Tongue (tissue), 1 donor: ENCODE measurements at regions not wholly inside any gene's neighbourhood (a gene's known extent, or its start where the extent isn't known, plus 50 kb on each side); places are given as distances from the start of the nearest gene placed in this dataset.
"Not testable (repeated sequence)": the region's sequence is repeated elsewhere in the genome, so short reads cannot be mapped to it uniquely, and the experiment has no call there.

Source experiments
- DNase-seq: peaks from one replicate; pipeline ENCODE4 v3.0.0-alpha.2; 2015

DNA sequence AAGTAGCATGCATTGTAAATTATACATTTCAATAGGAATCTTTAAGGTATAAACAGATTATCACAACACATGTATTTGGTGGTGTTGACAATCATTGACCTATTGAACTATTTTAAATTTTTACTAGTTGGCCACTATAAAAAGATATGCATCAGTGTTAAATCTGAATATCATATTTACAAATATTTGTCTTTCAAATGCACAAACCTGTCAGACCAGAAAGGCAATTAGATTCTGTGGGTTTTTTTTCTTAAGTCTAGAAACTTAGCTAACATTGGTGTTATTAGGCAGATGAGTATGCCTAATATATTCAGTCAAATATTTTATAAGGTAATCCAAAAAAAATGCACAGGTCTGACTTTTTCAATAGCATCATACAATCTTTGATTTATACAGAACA is 241.4 kb upstream of the DGKB start:
- DNase-seq = no peak

DNA sequence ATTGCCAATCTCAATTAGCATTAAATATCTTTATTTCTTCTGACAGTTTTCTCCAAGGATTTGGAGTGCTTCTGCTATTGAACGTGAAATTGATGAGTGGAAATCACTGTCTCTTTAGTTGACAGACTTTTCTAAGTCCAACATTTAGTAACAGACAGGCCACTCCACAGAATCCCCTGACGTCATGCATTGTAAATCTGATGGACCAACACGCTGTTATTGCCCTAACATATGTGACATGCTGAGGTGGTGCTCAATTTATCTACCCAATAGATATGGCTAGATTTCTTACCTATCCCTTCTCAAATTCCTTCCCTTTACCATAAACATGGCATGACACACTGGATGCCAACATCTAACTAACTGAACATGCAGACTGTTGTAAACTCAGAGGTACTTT is 240.6 kb upstream of the DGKB start:
- DNase-seq = no peak

DNA sequence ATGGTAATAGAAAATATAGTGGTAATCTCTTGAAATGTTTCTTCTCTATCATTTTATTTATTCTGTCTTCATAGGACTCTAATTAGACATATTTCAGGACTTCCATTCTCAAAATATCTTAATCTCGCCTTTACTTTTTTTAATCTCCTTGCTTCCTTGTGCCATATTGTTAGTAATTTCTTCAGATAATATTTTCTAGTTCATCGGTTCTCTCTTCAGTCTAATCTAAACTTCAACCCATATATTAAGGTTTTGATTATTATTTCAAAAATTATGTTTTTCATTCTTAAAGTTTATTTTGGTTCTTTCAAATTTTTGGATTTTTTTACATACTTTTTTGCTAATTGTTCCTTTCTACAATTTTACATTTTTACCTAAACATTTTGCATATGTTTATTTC is 237.9 kb upstream of the DGKB start:
- DNase-seq = no peak

DNA sequence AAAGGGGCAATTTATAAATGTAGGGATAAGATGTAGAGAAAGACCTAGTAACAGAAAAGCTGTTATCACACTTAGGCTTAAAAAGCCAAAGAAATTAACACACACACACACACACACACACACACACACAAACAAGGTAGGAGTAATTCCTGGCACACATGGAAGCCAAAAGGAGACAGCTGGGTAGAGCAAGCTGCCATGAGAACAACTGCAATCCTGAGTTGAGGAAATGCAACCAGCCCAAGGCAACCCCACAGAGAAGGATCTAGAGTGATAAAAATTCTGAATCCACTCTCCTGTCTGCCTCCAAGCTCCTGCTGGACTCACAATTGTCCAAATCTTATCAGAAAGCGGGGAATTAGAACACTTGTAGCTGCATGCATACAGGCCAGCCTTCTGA is 229.1 kb upstream of the DGKB start:
- no peak for DNase-seq

DNA sequence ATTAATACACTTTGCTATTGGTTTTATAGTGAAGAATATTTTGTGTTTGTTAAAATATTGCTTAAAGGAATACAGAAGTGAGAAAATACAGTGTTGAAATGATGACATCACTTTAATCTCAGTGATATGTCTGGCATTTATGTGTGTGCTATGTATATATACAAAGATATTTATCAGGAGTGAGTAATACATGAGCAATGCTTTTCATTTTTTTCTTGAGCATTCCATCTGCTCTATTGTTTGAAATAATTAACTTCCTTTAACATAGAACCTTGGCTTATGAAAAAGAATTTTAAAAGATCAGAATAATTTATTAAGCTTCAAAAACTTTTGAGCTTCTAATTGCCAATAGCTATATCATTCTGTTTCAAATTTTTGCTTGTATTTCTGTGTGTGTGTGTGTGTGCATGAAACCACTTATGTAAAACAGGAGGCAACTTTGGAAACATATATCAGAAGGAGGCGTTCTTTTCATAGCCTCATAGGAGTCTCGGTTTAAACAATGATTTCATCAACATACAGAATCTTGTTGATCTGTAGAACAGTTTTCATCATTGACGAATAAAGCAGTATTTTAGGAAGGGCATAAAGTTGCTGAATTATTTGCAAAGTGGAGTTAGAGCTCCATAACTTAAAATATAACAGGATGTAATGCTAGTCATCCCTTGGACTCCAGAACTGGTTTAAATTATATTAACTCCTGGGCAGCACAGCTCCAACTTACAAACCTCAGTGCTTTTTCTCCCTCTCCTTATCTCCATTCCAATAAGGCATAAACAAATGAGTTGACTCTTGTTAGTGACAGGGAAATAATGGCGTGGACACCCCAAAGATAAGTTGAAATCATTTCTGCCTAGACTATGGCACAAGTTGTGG is 228.4 kb upstream of the DGKB start:
- no peak for DNase-seq

DNA sequence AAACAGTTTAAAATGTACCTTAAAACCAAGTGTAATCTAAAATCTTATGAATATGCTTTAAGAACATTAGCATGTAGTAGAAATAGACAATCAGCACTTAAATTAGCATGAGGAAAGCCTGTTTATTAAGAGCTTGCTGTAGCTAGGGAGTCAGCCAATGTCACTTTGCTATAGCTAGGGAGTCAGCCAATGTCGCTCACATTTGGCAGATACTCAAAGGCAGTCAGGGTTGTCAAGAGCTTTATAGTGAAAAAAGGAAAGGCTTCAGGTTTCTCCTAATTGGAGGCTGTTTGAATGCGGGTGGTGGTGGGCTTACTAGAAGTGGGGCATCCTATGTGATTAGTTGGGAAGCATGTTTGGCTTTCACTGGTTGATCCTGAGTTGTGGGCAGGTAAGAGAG is 226.2 kb upstream of the DGKB start:
- DNase-seq = no peak

DNA sequence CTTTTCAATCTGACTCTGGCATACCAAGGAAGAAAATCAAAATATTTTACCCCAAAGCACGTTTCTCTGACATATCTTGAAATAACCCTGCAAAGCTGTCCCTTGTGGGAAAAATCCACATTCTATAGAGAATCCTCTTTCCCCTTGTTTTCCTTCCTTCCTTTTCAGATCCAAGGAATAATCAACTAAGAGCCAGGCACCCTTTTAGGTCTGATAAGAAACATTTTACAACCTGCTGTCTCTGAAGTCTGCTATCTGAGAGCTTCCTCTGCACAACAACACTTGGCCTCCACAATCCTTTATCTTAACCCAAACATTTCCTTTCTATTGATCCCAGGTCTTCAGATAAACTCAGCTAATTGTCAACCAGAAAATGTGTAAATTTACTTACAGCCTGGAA is 224.1 kb upstream of the DGKB start:
- DNase-seq = not testable (repeated sequence)

DNA sequence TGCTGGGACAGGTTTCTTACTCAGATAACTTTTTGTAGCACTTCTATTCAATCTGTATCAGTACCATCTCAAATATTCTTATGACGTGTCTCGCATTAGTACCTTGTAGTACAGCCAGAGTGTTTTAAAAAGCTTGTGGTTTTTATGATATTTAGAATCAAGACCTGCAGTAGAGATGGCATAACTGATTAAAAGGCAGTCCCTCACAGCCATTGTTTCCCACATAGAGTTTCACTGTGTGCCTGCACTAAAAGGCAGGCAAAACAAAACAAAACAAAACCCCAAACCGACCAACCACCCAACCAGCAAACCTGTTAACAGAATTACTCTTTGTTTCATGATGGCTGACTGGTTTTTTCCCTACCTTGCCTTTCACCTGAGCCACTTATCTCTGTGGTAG is 221.3 kb upstream of the DGKB start:
- DNase-seq = no peak

DNA sequence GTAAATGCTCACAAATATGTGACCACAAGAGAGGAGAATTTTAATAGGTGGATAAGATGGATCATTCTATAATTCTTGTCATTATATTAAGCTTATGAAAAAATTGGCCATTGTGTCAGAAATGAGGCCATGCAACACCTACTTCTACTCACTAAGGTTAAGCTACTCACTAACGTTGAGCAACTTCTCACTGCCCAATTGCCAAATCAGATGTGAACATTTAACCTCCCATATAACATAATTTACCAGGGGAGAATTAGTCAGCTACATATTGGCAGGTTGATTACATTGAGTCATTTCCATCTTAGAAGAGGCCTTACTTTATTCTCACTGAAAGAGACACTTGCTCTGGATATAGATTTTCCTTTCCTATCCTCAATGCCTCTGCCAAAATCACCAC is 211.2 kb upstream of the DGKB start:
- no peak for DNase-seq

DNA sequence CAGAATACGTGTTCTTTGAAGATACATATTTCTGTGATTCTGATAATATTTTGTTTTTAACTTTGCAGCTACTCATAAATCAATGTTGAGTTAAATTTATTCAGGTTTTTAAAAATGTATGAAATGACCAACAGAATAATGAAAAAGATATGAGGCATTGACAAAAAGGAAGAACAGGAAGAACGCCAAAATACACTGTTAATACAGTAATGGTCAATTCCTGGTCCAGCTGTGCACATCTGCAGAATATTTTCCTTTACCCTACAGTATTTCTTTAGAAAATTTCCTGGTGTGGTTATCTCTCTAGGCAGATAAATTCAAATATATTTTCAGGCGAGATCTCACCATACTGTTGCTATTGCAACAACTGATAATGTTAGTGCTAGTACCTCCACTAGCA is 203.2 kb upstream of the DGKB start:
- no peak for DNase-seq

DNA sequence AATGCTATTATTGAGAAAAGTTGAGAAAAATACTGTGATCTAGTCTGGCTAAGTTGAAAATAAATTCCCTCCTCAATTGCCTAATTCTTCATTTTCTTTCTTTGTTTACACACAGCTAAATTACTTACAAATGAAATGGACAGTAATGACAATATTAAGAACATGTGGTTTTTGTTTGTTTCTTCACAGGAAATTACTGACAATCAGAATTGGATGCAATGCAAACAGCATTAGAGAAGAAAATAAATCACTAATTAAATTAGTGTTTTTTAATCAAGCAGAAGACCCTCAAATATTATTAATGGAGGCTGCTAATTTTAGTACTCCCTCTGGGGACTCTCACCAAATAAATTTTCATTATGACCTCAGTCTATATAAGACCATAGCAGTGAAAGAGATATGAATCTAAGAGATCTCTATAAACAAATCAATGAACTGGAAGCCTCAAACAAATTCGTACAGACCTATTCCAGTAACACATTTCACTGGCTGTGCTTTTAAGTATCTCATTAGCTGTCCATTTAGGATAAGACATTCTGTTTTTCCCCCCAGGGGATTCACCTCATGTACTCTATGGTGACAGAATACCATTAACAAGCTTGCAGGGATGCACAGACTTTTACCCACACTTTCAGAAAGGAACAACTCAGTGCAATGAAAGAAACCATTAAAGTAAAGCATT is 202.0 kb upstream of the DGKB start:
- no peak for DNase-seq

DNA sequence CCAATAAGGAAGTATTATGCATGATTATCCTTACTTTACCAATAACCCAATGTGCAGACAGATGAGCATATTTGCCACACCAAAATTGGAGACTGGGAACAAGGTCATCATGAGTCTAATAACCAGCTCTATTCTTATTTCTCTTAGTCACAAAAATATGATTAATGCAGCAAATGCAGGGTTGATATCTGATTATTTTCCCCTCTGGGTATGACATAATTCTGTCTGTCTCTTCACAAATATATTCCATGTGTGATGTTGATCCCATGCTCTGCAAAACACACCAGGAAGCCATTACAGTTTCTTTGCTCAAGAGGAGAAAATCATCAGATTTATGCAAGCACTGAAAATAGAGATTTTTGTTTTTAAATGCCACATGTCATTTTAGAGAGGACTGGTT is 196.5 kb upstream of the DGKB start:
- DNase-seq = no peak

DNA sequence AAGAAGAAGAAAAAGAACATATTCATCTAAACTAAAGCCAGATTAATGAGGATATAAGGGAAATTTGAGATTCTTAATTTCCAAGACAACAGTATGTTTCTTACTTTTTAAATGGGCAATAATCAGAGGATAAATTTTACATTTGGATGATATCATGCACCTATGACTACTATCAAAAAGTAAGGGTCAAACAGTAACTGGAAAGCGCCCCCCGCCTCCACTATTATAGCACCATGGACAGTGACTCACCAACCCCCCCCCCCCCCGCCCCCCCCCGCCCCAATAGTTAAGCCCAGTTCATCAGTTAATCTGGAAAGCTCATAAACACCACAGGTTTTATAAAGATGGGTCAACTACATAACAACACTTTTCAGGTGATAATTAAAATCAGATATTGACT is 194.3 kb upstream of the DGKB start:
- no peak for DNase-seq

DNA sequence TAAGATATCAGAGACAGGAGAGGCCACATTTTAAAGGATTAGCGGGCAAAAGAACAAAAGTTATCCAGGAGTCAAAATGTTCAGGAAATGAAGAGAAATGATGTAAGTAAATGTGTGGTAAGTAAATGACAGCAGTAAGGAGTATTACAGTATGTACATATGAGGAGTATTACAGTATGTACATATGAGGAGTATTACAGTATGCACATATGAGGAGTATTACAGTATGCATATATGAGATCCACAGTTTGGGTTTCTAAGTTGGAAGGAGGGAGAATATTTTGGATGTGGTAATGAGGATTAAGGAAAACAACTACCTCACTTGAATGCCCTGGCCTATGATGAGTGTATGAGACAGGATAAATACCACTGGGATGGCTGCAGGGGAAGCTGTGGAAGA is 192.4 kb upstream of the DGKB start:
- DNase-seq = no peak

DNA sequence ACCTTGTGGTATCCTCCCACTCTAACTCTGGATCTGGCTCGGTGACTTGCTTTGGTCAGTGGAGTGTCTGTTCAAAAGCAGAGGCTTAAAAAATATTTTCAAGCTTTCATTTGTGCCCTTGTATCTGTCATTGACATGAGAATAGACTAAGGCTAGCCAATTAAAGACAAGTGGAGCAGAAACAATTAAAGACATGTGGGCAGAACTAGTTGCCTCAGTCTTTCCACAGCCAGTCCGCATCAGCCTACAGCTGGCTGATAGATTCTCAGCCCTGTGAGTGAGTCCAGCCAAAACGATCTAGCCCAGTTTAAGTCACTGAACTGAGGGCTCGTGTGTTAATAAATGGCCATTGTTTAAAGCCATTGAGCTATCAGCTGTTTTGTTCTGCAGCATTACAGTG is 185.2 kb upstream of the DGKB start:
- DNase-seq = no peak

DNA sequence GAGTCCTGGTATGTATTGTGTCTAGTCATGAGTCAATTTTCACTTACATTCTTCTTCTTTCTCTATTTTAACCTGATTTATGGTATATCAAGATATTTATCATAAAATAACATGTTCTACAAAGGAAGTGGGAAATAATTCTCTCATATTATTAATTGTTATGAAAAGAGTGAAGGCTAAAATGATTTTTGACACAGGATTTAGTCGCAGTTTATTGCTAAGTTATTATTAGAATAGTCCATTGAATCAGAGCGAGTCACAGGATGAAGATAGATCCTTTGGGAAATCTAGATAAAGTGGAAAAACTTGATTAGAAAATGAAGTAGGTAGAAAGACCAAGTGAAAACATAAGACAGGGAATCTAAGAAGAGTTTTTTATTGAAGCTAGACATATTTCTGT is 184.3 kb upstream of the DGKB start:
- no peak for DNase-seq

DNA sequence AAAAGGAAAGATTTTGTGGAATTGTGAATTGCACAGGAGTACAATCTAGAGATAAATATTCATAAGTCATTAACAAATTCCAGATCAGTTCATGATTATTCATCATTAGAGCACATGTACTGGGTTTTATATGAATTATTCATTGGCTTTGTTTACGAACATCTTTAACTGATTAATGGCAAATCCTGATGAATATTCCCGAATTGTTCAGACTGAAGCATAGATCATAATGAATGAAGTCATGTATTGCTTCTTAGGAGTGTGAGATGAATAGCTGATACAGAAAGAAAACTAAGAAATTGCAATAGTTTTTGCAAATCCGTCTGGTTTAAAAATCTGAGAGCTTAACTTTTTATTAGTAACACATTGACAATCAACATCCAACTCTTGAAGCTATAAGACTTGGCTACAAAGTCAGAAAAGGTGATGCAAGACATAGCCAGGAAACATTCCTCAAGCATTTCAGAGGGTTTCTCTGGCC is 183.6 kb upstream of the DGKB start:
- no peak for DNase-seq

DNA sequence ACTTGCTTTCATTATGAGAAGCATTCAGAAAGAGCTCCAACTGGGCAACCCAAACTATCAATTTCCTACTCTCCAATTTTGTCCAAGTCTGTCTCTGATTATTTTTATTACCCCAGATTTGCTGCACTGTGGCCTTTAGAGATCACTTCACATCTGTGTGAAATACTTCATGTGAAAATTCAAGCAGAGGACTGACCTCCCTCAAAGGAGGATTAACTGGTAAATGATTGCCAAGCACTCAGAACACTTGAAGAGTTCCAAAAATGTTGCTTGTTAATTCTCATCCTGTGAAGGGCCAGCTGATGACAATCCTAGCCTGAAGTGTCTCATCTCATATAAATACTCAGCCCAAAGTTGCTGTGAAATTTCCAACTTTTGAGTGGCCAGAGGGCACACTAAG is 182.8 kb upstream of the DGKB start:
- DNase-seq = peak; percentile 1

DNA sequence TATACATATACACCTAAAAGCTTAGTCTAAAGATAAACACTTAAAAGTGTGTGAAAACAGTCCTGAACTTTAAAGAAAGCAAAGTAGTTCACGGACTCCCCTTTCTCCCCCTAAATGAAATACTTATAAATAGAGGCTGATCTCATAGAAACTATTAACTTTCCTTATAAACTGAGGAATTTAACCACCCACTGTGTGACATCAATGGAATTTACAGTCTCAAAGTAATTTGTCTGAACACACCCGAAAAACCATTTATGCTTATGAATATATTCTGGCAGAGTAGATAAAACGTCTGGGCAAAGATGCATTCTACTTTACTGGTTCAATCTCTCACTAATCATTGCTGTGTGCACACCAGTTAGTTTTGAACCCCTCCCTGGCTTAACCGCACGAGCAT is 181.8 kb upstream of the DGKB start:
- DNase-seq = no peak

DNA sequence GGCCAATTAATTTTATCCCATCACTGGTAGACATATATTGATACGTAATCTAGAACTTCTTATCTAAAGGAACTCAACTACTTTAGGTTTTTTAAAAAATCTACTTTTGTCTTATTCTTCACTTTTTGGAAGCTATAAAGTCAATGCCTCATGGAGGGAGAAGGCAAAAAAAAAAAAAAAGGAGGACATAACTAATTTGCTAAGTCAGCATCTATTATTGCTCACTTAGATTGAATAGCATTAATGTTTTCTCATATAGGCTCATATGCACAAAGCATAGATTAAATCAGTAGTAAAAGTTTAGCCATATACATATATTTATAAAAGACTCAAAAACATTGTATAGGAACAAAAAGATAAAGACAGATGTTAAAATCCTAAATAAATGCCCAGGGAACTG is 179.3 kb upstream of the DGKB start:
- no peak for DNase-seq

DNA sequence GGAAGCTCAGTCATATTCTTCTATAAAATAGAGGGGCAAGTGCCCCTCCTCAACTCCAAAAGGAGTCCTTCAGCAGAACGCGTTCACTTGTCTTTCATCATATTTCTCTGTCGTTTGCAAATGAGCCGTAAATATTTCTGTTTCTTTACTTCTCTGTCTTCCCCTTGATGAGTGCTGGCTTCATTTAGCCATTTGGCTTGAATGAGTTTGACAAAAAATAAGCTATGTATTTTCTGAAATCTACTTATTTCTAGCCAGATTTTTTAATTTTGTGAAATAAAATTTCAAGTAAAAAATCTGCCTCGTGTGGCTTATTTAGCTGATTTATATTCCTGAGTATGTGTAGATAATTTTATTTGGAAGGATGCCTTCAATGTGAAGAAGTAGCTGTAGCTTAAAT is 170.8 kb upstream of the DGKB start:
- no peak for DNase-seq

DNA sequence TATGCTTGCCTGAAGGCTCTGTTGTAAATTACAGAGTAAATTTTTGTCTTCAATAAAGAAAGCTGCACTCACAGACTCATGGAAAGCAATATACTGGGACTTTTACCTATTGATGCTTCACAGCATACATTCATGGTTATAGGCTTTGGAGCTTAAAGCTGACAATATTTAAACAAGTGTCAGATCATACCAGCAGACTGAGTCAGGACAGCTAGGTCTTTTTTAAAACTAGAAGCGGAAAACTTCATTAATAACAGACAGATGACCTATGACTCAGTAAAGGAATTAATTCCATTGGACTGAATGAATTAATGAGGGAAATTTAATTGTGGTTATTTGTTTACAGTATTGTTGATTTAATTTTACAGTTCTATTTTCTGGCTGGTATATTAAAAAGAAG is 165.8 kb upstream of the DGKB start:
- DNase-seq = no peak

DNA sequence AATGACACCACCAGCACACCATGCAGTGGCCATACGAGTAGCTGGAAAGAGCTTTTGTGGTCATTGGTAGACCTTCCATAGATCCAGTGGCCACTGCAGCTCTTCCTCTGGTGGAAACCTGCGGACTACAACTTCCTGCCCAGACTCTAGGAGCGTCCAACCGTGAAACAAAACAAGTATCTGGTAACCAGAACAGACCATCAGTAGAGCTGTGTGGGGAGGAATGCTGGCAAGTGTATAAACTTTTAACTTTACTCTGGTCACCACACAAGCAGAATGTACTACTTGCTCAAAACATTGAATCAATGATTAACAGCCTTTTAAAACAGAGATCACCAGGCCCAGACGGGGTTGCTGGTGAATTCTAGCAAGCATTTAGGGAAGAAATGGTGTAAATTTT is 154.7 kb upstream of the DGKB start:
- DNase-seq = no peak

DNA sequence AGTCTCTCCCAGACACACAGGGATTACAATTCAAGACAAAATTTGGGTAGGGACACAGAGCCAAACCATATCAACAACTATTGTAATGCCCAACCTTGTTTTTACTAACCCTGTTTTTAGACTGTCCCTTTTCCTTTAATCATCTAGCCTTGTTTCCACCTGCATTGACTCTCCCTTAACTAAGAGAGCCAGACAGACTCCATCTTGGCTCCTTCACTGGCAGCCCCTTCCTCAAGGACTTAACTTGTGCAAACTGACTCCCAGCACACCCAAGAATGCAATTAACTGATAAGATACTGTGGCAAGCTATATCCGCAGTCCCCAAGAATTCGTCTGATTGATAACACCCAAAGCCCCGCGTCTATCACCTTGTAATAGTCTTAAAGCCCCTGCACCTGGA is 151.8 kb upstream of the DGKB start:
- not testable (repeated sequence) for DNase-seq
